ENCODE measurements at regions not wholly inside any gene's neighbourhood (a gene's known extent, or its start where the extent isn't known, plus 50 kb on each side); places are given as distances from the start of the nearest gene placed in this dataset.

DNA sequence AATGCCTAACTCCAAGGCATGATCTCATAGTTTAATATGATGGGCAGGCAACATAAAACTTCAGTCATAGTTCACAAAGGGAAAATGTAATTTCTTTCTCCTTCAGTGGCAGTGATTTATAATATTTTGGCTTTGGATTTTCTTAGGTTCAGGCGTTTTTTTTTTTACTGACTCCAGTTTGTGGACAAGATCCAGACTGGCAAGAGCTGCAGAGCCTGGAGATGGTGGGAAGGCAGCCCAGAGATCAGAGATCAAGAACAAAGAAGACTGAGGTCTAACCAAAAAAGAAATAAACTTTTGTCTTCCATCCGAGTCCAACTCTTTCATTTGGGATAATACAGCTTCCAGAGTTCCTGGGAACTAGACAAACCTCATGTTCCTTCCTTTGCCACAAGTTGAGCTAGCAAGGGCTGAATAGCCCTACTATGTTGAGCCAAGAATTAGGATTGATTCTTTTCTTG lies 215.3 kb upstream of the SETBP1 start:
- no peak for DNase-seq

DNA sequence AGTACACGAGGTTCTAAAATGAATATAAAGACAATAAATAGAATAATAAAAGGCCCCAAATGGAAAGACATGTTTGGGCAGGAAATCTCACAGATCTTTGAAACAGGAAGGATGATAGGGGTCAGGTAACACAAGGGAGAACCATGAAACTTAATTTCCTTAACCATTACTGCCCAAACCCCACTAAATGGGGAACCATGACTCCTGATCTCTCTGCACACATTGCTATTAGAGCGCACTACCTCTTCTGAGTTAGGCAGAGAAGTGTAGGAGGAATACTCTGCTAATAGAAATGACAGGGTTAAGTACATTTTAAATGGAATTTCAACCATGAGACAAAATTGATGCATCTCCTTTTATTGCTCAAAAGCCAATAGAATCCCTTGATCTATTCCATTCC lies 213.7 kb upstream of the SETBP1 start:
- no peak for DNase-seq

DNA sequence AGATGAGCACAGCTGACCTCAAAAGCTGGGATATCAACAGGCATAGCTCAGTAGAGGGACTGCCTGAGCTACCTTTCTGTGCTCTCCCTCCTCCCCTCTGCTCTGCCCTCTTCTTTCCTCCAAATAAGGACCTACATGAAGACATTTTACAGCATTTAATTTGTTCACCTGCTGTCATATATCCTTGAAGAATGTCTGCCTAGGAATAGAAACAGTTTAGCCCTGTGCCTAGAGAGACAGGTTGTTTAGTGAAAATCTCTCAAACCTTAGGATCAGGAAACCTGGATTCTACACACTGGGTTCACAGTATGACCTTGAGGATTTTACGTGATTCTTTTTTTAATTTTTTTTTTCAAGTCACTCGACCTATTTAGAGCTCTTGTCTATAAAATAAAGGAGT lies 213.0 kb upstream of the SETBP1 start:
- DNase-seq = no peak

DNA sequence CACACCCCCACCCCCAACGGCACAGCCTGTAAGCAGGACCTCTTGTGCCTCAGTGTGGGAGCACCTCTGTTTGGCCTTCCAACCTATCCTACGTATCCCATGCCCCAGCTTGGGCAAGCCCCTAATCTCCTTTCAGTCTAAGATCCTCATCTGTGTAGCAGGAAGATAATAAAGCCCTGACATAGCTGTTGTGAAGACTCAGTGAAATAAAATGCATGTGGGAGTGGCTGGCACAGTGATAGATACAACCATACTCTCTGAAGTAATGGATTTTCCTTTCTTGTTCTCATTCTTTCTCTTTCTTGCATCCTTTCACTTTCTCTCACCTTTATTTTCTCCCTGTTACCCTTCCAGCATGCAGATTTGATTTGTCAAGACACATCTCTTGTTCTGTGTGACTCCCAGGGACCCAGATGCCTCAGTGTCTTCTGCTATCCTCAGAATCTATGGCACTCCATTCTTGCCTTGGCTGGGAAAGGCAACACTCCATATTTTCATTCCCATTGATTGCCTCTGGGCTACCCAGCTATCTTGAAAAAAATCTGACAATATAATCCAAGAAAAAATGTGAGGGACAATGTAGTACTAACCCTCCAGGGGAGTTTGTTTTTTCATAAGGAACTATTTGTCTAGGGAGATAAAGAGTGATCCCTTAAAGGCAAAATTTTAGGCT lies 207.2 kb upstream of the SETBP1 start:
- no peak for DNase-seq

DNA sequence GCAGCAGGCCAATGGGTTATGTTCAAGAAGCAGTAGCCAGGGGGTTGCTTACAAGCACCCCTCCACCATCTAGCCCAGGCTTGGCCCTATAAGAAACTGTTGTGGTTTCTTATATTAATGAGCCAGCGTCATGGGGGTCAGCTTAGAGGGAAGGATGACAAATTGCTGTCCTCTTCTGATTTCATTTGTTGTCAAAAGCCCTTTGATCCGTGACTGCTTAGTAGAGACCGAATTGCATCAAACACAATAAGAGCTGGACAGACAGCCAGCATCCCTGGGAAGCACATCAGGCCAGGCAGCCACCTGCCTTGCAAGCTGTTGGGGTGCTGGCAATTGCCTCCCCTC lies 206.6 kb upstream of the SETBP1 start:
- no peak for DNase-seq

DNA sequence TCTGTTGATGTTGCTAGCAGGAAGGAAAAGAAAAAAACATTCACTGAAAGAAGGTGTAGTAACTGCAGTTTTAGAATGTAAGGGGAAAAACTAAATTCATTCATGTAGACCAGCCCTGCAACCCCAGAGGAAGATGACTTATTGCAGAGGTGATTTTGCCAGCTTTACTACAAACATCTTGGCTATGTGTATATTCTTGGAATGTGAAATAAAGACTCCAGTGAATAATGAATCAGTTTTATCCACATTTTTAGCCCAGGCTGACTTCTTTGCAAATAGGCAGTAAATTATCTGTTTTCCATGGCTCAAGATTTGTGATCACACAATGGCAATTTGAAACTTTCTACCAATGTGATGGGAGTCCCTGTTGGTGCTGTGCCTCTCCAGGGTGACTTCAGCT lies 206.1 kb upstream of the SETBP1 start:
- DNase-seq = no peak

DNA sequence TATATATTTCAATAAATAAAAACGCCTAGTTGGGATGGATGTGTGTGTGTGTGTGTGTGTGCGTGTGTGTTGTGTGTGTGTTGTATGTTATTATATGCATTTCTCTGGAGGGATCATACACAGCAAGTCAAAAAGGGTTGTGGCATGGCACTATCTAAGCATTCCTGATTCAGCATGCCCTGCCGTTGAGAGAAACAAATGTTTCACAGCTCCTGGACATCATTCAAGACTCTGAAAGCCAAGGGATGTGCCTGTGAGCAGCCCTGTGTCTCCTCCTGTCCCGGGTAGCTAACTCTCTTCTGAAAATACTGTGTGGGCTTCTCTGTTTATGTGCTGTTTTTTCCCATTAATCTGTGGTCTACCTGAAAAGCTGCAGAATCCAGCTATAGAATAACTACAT lies 197.9 kb upstream of the SETBP1 start:
- DNase-seq = no peak

DNA sequence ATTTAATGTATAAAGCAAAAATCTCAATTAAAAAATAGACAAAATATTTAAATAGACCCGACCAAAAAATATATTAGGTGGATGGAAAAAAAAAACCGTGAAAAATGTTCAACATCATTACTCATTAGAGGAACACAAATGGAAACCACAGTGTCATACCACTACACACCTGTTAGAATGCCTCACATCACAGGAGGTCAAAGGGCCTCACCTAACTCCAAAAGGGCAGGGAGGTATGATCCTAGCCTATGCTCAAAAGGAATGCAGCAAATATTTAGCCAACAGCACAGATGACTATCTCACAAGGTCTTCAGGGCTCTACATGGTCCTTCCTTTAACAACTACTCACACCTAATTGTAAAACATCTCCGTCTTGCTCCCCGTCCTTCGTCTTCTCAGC lies 185.5 kb upstream of the SETBP1 start:
- no peak for DNase-seq

DNA sequence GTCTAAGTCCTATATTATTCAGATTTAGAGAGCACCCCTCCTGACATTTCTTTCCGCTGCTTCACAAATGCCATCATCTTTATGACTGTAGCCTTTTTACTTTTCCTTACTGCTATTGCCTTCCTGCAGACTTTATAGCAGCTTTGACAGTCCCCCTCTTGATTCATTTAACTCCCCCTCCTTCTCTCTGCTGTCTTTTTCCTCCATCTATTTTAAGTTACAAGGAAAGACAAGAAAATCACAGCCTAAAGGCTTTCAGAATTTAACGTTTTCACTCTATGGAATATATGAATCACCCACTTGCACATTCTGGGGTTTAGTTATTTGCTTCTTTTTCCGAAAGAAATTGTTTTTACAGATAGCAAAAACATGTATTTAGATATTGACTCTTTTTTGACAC lies 183.4 kb upstream of the SETBP1 start:
- no peak for DNase-seq

DNA sequence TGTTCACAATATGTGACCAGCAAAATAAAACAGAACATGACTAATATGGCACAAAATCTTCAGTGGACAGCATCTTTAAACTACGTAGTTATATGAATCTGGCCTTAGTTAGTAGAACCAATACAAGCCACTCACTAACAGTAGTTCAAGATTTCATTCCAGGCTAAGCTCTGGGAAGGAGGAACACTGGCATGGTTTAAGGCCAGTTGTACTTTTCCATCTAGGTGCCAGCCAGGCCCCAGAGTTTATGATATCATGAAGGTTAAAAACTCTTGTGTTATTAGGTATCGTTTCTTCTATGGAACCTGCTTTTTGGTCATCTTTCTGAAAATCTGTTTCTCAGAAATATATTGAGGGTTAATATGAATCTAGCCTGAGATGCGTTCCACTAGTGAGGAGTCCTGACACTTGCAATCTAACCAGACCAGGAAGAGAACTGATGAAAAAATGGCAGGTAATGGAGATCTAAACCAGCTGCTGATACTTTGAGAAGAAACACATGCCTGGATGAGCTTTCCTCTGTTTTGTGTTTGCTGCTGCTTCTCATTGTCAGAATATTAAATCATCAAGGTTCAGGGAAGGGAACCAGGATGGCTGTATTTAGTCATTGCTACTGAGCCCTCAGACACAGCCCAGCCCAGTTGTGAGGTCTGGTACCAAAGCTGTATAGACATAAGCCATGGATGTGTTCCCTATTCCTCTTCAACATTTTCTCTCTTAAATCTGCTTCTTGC lies 182.8 kb upstream of the SETBP1 start:
- no peak for DNase-seq

- no peak for DNase-seq
Observed at GRCh38 chr18:44500808-44501610, 179.7 kb upstream of the SETBP1 start.

- DNase-seq = no peak
Observed at GRCh38 chr18:44502221-44502620, 178.5 kb upstream of the SETBP1 start.

DNA sequence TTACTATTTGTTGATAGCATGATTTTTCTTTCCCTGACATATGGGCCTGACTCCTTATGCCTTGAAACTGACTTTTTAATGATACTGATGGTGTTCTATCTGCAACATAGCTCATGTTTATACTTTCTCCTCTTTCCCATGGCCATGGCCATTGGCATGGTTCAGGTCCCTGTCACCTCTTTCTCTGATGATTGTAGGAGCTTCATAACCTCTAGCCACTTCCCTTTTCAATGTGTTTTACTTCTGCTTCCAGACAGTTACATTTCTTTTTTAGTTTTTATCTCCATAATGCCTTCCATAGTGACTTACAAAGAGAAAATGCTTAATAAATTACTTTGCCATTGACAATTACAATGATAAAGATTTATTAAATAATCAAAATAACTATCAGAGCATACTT lies 177.9 kb upstream of the SETBP1 start:
- DNase-seq = no peak

DNA sequence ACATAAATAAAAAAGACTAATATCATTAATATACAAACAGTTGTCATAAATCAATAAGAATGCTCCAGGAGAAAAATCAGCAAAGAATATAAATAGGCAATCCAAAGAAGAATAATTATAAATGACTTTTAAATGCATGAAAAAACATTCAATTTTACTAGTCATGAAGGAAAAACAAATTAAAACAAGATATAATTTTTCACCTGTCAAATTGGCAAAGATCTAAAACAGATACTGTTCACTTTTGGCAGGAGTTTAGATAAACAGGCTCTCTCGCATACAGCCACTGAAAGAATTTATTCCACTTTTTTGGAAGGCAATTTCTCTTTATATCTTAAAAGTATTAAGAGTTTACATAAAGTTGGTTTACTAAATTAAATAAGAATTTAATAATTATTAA lies 176.8 kb upstream of the SETBP1 start:
- DNase-seq = no peak

- DNase-seq = peak; percentile 19
Observed at GRCh38 chr18:44507729-44508325, 172.9 kb upstream of the SETBP1 start.

DNA sequence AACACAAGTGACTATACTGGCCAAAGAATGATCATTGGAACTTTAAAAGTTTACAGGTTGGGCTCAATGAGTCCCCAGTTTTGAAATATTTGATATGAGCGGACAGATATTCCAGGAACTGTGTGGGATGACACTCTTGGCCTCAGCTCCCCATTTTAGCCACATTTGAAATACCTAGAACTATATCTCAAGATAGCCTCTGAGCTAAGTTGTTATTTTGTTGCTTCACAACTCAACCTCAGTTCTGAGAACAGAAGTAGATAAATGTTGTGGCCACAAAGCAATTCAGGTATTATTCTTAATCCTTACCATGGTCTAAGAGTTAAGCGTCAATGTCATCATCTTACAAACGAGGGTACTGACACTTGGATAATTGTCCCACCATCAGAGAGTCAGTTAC lies 172.2 kb upstream of the SETBP1 start:
- DNase-seq = no peak

DNA sequence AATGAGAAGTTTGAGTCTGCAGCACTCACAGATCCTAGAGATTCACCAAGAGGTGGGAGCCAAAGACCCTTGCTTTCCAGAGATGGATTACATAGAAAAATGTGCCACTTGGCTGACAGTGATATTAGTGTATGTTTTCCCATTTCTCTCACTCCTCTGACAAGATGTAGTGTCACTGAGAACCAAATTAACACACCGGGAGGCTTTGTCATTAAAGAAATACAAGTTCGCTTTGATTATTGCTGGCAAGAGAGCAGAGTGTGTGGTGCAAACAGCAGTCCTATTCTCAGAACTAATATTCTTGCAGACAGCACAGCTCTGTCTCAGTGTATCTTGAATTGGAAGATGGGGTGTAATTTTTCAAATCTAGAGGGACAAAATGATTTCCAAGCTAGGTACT lies 171.6 kb upstream of the SETBP1 start:
- DNase-seq = no peak

- no peak for DNase-seq
Observed at GRCh38 chr18:44510390-44510789, 170.3 kb upstream of the SETBP1 start.

DNA sequence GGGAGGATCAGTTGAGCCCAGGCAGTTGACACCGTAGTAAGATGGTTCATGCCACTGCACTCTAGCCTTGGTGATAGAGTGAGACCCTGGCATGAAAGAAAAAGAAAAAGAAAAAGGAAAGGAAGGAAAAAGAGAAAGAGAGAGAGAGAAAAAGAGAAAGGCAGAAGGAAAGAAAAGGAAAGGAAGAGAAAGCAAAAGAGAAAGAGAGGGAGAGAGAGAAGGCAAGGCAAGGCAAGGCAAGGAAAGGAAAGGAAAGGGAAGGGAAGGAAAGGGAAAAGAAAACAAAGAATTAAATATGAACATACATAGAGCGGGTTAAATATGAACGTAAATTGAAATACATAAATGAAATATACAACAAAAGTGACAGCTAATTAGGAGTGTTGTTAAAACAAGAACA lies 167.5 kb upstream of the SETBP1 start:
- no peak for DNase-seq

DNA sequence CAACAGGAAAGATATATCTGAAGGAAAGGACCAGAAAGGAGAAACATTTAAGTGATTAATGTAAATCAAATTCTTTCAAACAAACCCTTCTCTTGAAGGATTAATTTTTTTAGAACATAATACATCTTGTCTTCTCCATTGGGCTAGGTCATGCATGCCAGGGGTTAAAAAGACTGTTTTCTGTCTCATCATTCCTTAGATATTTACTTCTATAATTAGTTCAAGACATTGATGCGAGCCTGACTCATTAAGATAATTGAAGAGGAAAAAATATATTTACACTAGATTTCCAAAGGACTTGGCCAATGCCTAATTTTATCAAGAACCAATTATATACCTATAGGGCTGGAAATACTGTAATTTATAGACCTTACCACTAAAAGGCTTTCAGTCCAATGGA lies 166.6 kb upstream of the SETBP1 start:
- no peak for DNase-seq

GRCh38 chr18:44514766-44515165 lies 165.9 kb upstream of the SETBP1 start:
- DNase-seq = no peak

- no peak for DNase-seq
Observed at GRCh38 chr18:44516450-44516849, 164.2 kb upstream of the SETBP1 start.

DNA sequence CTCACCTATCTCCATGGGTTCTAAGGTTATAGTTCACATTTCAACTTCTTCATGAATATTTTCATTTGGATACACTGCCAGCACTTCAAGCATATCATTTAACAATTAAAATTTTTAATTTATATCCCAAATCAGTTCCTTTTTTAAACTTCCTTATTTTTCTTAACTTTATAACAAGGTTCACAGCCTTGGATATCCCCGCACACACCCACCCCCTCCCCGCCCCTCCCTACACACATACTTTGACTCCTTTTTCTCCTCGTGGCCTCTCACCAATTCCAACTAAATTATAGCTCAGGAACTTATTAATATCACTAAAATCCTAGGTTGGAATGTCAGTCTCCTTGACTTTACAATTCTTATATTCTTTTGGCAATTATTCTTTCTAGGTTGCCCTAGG lies 163.6 kb upstream of the SETBP1 start:
- no peak for DNase-seq

Measured in activated CD4-positive, alpha-beta T cell treated with anti-CD3 and anti-CD28 coated beads, Interleukin-10, Interleukin-2, amounts not matched to agents 100 ng/mL and 50 ng/mL, durations not matched to agents 16 hours and 8 hours (primary cell).